ENCODE measurements at regions not wholly inside any gene's neighbourhood (a gene's known extent, or its start where the extent isn't known, plus 50 kb on each side); places are given as distances from the start of the nearest gene placed in this dataset.
"Not testable (repeated sequence)": the region's sequence is repeated elsewhere in the genome, so short reads cannot be mapped to it uniquely, and the experiment has no call there.

- TF ChIP-seq CTCF (IDR thresholded peaks at IDR 0.05); POLR2AphosphoS5 (IDR thresholded peaks at IDR 0.05; ENCODE audit: low read depth, low read length); REST (IDR thresholded peaks at IDR 0.05; ENCODE audit: insufficient read depth in 1 of 2, low read depth in 2 of 2, low read length in 1 of 2): not testable (repeated sequence)
Observed at GRCh38 chr10:71088578-71088977, 123.8 kb upstream of the UNC5B start.

Data from Panc1 (cell line).